ENCODE measurements at regions not wholly inside any gene's neighbourhood (a gene's known extent, or its start where the extent isn't known, plus 50 kb on each side); places are given as distances from the start of the nearest gene placed in this dataset.

DNA sequence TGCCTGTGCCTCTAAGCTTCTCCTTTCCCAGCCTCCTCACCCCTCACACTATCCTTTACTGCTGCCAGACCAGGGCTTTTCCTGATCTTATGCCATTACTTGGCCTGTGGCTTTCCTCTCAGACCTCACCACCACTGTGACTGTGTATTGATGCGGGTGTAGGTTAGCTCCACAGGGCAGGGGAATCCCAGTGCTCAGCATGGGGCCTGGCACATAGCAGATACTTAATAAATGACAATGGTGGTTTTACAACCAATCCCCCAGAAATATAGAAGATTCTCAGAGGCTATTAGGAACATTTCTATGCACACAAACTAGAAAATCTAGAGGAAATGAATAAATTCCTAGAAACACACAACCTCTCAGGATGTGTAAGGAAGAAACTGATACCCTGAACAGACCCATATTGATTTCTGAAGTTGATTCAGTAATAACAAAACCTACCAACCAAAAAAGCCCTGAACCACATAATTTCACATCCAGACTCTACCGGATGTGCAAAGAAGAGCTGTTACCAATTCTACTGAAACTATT is 129.6 kb upstream of the QRFPR start:
- Mint-ChIP-seq H3K27me3 (peaks cover 30% of the 10 kb centered on the region), H3K9me3 (no peaks in the 10 kb centered on the region), H3K36me3 (no peaks in the 10 kb centered on the region), H3K4me1 (ENCODE audit: low read depth) (peaks cover 9% of the 10 kb centered on the region), H3K4me3 (no peak overlapping the region), H3K27ac (no peak overlapping the region)
- ChIA-PET CTCF (interaction anchor here (1.2 kb wide), 1 partner anchor 140 kb away, joined by 4 read pairs; no protein-coding TSS in a partner anchor), POLR2A (no interaction called here)
- DNase-seq, result peak; percentile 26
- intact Hi-C loops (cut with micrococcal nuclease), result loop anchor here (2.0 to 5.0 kb wide), 2 partner anchors 70 to 358 kb away; no protein-coding TSS in a partner anchor

DNA sequence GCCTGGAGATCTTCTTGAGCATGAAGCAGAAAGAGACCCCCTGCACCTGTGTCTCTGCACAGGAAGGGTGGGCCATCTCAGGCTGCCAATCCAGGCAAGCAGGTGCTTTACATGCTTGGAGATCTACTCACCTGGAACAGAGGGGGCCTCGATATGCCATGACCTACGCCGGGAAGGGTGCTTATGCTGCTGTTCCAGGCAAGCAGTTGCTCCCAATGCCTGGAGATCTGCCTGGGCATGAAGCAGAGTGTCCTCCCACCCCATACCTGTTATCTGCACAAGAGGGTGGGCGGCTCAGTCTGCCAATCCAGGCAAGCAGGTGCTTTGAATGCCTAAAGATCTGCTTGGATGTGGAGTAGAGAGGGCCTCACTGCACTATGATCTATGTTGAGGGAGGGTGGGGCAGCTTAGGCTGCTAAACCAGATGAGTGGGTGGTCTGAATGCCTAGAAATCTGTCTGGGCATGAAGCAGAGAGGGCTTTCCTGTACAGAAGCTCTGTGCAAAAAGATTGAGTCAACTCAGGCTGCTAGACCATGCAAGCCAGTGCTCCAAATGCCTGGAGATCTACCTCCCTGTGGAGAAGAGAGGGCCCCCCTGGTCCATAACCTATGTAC is 104.5 kb upstream of the QRFPR start:
- H3K27me3 Mint-ChIP-seq, result peaks cover 25% of the 10 kb centered on the region
- DNase-seq, result no peak
- no peak overlapping the region for H3K27ac Mint-ChIP-seq
- CTCF ChIA-PET, result interaction anchor here (0.8 to 2.8 kb wide), 8 partner anchors 22 to 258 kb away, joined by 3 to 14 read pairs (median 4); no protein-coding TSS in a partner anchor
- H3K4me3 Mint-ChIP-seq, result no peak overlapping the region
- no peaks in the 10 kb centered on the region for H3K4me1 Mint-ChIP-seq (ENCODE audit: low read depth)
- POLR2A ChIA-PET, result interaction anchor here (1.0 kb wide), 1 partner anchor 171 kb away, joined by 3 read pairs; no protein-coding TSS in a partner anchor
- intact Hi-C loops (cut with micrococcal nuclease), result loop anchor here (2.0 kb wide), 1 partner anchor 172 kb away; no protein-coding TSS in a partner anchor
- no peaks in the 10 kb centered on the region for H3K9me3 Mint-ChIP-seq
- no peaks in the 10 kb centered on the region for H3K36me3 Mint-ChIP-seq

GRCh38 chr4:121484633-121485032 is 103.8 kb upstream of the QRFPR start:
- intact Hi-C loops (cut with micrococcal nuclease), result loop anchor here (1.0 to 2.0 kb wide), 2 partner anchors 172 to 242 kb away; no protein-coding TSS in a partner anchor
- DNase-seq, result peak; percentile 31
- Mint-ChIP-seq H3K4me1 (ENCODE audit: low read depth) (no peaks in the 10 kb centered on the region), H3K27me3 (peaks cover 25% of the 10 kb centered on the region), H3K4me3 (no peak overlapping the region), H3K9me3 (no peaks in the 10 kb centered on the region), H3K36me3 (no peaks in the 10 kb centered on the region), H3K27ac (no peak overlapping the region)
- ChIA-PET POLR2A (interaction anchor here (1.0 kb wide), 1 partner anchor 172 kb away, joined by 3 read pairs; no protein-coding TSS in a partner anchor), CTCF (interaction anchor here (0.8 to 2.8 kb wide), 9 partner anchors 22 to 258 kb away, joined by 3 to 14 read pairs (median 4); no protein-coding TSS in a partner anchor)

DNA sequence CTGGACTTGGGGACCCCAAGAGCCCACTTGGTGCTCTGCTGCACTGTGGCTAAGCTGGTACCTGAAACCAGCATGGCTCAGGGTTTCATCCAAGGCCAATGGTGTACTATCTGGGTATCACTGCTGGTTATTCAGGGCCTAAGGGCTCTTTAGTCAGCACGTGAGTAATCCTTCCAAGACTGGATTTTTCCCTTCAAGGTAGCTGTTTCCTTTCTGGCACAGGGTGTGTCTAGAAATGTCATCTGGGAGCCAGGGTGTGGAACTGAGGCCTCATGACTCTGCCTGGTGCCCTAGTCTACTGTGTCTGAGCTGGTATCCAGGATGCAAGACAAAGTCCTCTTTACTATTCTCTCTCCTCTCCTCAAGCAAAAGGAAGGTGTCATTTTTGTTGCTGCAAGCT is 99.0 kb upstream of the QRFPR start:
- Mint-ChIP-seq H3K4me1 (ENCODE audit: low read depth) (no peaks in the 10 kb centered on the region), H3K4me3 (no peak overlapping the region), H3K27me3 (peaks cover 24% of the 10 kb centered on the region), H3K27ac (no peak overlapping the region), H3K36me3 (no peaks in the 10 kb centered on the region), H3K9me3 (no peaks in the 10 kb centered on the region)
- ChIA-PET CTCF (no interaction called here), POLR2A (no interaction called here)
- intact Hi-C loops (cut with micrococcal nuclease), result no loop called here
- no peak for DNase-seq

- ChIA-PET CTCF (interaction anchor here (2.0 kb wide), 1 partner anchor 15 kb away, joined by 6 read pairs; no protein-coding TSS in a partner anchor), POLR2A (no interaction called here)
- Mint-ChIP-seq H3K4me3 (no peak overlapping the region), H3K27me3 (peaks cover 8% of the 10 kb centered on the region), H3K36me3 (no peaks in the 10 kb centered on the region), H3K27ac (no peak overlapping the region), H3K4me1 (ENCODE audit: low read depth) (peaks cover 3% of the 10 kb centered on the region), H3K9me3 (no peaks in the 10 kb centered on the region)
- no peak for DNase-seq
- intact Hi-C loops (cut with micrococcal nuclease), result no loop called here
These were observed 96.7 kb upstream of the QRFPR start for GRCh38 chr4:121477480-121477879.

DNA sequence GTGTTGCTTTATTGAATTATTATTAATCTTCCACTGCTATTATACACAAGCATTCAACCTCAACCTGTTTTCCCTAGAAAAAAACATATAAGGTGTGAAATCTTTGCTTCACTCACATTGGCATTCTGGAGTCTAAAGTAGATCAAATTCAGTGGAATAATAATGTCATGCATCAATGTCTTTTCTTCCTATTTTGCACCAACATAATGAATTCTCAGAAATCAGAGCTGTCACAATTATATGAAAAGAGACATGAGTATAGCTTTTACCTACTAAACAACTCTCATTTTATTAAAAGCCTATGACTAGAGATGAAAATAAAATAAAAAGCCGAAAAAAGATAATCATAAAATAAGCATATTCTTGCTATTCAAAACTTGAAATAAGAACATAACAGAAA is 96.3 kb upstream of the QRFPR start:
- no peak overlapping the region for H3K4me3 Mint-ChIP-seq
- H3K27ac Mint-ChIP-seq, result no peak overlapping the region
- H3K27me3 Mint-ChIP-seq, result peaks cover 7% of the 10 kb centered on the region
- H3K36me3 Mint-ChIP-seq, result no peaks in the 10 kb centered on the region
- peaks cover 3% of the 10 kb centered on the region for H3K4me1 Mint-ChIP-seq (ENCODE audit: low read depth)
- POLR2A ChIA-PET, result no interaction called here
- intact Hi-C loops (cut with micrococcal nuclease), result no loop called here
- no peaks in the 10 kb centered on the region for H3K9me3 Mint-ChIP-seq
- no peak for DNase-seq
- CTCF ChIA-PET, result interaction anchor here (2.0 kb wide), 1 partner anchor 14 kb away, joined by 6 read pairs; no protein-coding TSS in a partner anchor

- H3K4me3 Mint-ChIP-seq, result no peak overlapping the region
- peaks cover 2% of the 10 kb centered on the region for H3K27me3 Mint-ChIP-seq
- H3K27ac Mint-ChIP-seq, result no peak overlapping the region
- ChIA-PET CTCF (interaction anchor here (0.9 kb wide), 1 partner anchor 11 kb away, joined by 3 read pairs; no protein-coding TSS in a partner anchor), POLR2A (no interaction called here)
- peaks cover 3% of the 10 kb centered on the region for H3K4me1 Mint-ChIP-seq (ENCODE audit: low read depth)
- peaks cover 2% of the 10 kb centered on the region for H3K36me3 Mint-ChIP-seq
- DNase-seq, result no peak
- intact Hi-C loops (cut with micrococcal nuclease), result no loop called here
- H3K9me3 Mint-ChIP-seq, result peaks cover 6% of the 10 kb centered on the region
These were observed 92.3 kb upstream of the QRFPR start for GRCh38 chr4:121472937-121473721.

DNA sequence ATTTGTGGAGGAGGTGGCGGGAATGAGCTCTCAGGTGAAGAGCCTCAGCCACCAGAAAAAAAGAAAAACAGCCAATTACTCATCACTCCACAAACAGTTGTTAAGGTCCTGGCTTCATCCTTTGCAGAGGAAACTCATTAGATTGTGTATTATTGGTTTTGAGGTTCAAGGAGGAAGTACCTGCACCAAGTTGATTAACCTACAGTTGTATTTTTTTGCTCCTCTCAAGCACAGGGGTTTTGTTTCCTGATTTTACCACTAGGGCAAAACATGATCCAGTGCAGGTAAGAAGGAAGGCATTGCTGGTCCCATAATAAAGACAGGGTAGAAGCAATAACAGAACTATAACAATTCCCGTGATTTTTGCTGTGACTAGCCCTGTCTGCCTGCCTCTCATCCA is 84.0 kb upstream of the QRFPR start:
- intact Hi-C loops (cut with micrococcal nuclease), result loop anchor here (5.0 kb wide), 1 partner anchor 93 kb away; no protein-coding TSS in a partner anchor
- no peaks in the 10 kb centered on the region for H3K4me1 Mint-ChIP-seq (ENCODE audit: low read depth)
- CTCF ChIA-PET, result interaction anchor here (0.5 kb wide), 1 partner anchor 75 kb away, joined by 3 read pairs; no protein-coding TSS in a partner anchor

GRCh38 chr4:121462660-121463261 is 81.9 kb upstream of the QRFPR start:
- ChIA-PET CTCF (interaction anchor here (0.7 to 2.5 kb wide), 23 partner anchors 8 to 274 kb away, joined by 3 to 9 read pairs (median 4); no protein-coding TSS in a partner anchor), POLR2A (no interaction called here)
- Mint-ChIP-seq H3K36me3 (no peaks in the 10 kb centered on the region), H3K9me3 (peaks cover 5% of the 10 kb centered on the region), H3K27ac (no peak overlapping the region), H3K4me1 (ENCODE audit: low read depth) (no peaks in the 10 kb centered on the region), H3K27me3 (peaks cover 26% of the 10 kb centered on the region), H3K4me3 (no peak overlapping the region)
- DNase-seq, result peak; percentile 35
- intact Hi-C loops (cut with micrococcal nuclease), result loop anchor here (1.0 to 5.0 kb wide), 4 partner anchors 90 to 274 kb away; no protein-coding TSS in a partner anchor

More for the DNA sequence above, 84.0 kb upstream of the QRFPR start:
- POLR2A ChIA-PET, result no interaction called here
- no peak overlapping the region for H3K27ac Mint-ChIP-seq
- H3K9me3 Mint-ChIP-seq, result peaks cover 13% of the 10 kb centered on the region
- DNase-seq, result no peak
- H3K27me3 Mint-ChIP-seq, result peaks cover 22% of the 10 kb centered on the region
- H3K4me3 Mint-ChIP-seq, result no peak overlapping the region
- peaks cover 2% of the 10 kb centered on the region for H3K36me3 Mint-ChIP-seq

- POLR2A ChIA-PET, result no interaction called here
- intact Hi-C loops (cut with micrococcal nuclease), result no loop called here
- H3K27ac Mint-ChIP-seq, result no peak overlapping the region
These were observed 78.2 kb upstream of the QRFPR start for GRCh38 chr4:121459026-121459425.

GRCh38 chr4:121457278-121457875 is 76.6 kb upstream of the QRFPR start:
- Mint-ChIP-seq H3K4me1 (ENCODE audit: low read depth) (no peaks in the 10 kb centered on the region), H3K27me3 (peaks cover 23% of the 10 kb centered on the region), H3K4me3 (no peak overlapping the region), H3K27ac (no peak overlapping the region), H3K9me3 (no peaks in the 10 kb centered on the region), H3K36me3 (no peaks in the 10 kb centered on the region)
- intact Hi-C loops (cut with micrococcal nuclease), result no loop called here
- POLR2A ChIA-PET, result no interaction called here
- no peak for DNase-seq
- CTCF ChIA-PET, result interaction anchor here (1.2 to 1.4 kb wide), 2 partner anchors 17 to 197 kb away, joined by 3 to 4 read pairs; no protein-coding TSS in a partner anchor

More at GRCh38 chr4:121459026-121459425, 78.2 kb upstream of the QRFPR start:
- Mint-ChIP-seq H3K9me3 (no peaks in the 10 kb centered on the region), H3K36me3 (no peaks in the 10 kb centered on the region), H3K4me1 (ENCODE audit: low read depth) (no peaks in the 10 kb centered on the region), H3K4me3 (no peak overlapping the region), H3K27me3 (peaks cover 27% of the 10 kb centered on the region)
- DNase-seq, result no peak
- CTCF ChIA-PET, result no interaction called here
